GM21529 (cell line): ENCODE measurements at regions not wholly inside any gene's neighbourhood (a gene's known extent, or its start where the extent isn't known, plus 50 kb on each side); places are given as distances from the start of the nearest gene placed in this dataset.

ENCODE experiments used
- ATAC-seq: cut with Tn5 transposase; IDR thresholded peaks from one replicate; pipeline ENCODE4 v1.9.1; 2021; ENCODE audit not compliant: unreplicated experiment

GRCh38 chr9:80948876-80949275 lies 740.5 kb downstream of the TLE1 start:
- ATAC-seq: no peak

GRCh38 chr9:80948066-80948465 lies 741.3 kb downstream of the TLE1 start:
- no peak for ATAC-seq

- no peak for ATAC-seq
Observed at GRCh38 chr9:80946496-80947170, 742.7 kb downstream of the TLE1 start.

- no peak for ATAC-seq
Observed at GRCh38 chr9:80945436-80945835, 743.9 kb downstream of the TLE1 start.

GRCh38 chr9:80937645-80938044 lies 751.7 kb downstream of the TLE1 start:
- ATAC-seq: no peak

GRCh38 chr9:80934095-80934494 lies 755.3 kb downstream of the TLE1 start:
- no peak for ATAC-seq

- ATAC-seq: no peak
Observed at GRCh38 chr9:80932947-80933780, 756.2 kb downstream of the TLE1 start.

- no peak for ATAC-seq
Observed at GRCh38 chr9:80932181-80932580, 757.2 kb downstream of the TLE1 start.

GRCh38 chr9:80931163-80931562 lies 758.2 kb downstream of the TLE1 start:
- no peak for ATAC-seq

- ATAC-seq: no peak
Observed at GRCh38 chr9:80928697-80929096, 760.6 kb downstream of the TLE1 start.

GRCh38 chr9:80926611-80927010 lies 762.7 kb downstream of the TLE1 start:
- no peak for ATAC-seq

GRCh38 chr9:80922544-80922943 lies 766.8 kb downstream of the TLE1 start:
- no peak for ATAC-seq

GRCh38 chr9:80906728-80907127 lies 782.6 kb downstream of the TLE1 start:
- ATAC-seq: no peak

- no peak for ATAC-seq
Observed at GRCh38 chr9:80899208-80899607, 790.1 kb downstream of the TLE1 start.

GRCh38 chr9:80893190-80893589 lies 796.2 kb downstream of the TLE1 start:
- no peak for ATAC-seq

- ATAC-seq: no peak
Observed at GRCh38 chr9:80892703-80893102, 796.6 kb downstream of the TLE1 start.

- no peak for ATAC-seq
Observed at GRCh38 chr9:80890124-80890523, 799.2 kb downstream of the TLE1 start.

GRCh38 chr9:80885894-80886293 lies 803.5 kb downstream of the TLE1 start:
- no peak for ATAC-seq

- ATAC-seq: no peak
Observed at GRCh38 chr9:80883826-80884579, 805.3 kb downstream of the TLE1 start.

- no peak for ATAC-seq
Observed at GRCh38 chr9:80883426-80883825, 805.9 kb downstream of the TLE1 start.

GRCh38 chr9:80881940-80882339 lies 807.4 kb downstream of the TLE1 start:
- ATAC-seq: no peak

GRCh38 chr9:80881320-80881719 lies 808.0 kb downstream of the TLE1 start:
- ATAC-seq: no peak
